ENCODE measurements at regions not wholly inside any gene's neighbourhood (a gene's known extent, or its start where the extent isn't known, plus 50 kb on each side); places are given as distances from the start of the nearest gene placed in this dataset.

DNA sequence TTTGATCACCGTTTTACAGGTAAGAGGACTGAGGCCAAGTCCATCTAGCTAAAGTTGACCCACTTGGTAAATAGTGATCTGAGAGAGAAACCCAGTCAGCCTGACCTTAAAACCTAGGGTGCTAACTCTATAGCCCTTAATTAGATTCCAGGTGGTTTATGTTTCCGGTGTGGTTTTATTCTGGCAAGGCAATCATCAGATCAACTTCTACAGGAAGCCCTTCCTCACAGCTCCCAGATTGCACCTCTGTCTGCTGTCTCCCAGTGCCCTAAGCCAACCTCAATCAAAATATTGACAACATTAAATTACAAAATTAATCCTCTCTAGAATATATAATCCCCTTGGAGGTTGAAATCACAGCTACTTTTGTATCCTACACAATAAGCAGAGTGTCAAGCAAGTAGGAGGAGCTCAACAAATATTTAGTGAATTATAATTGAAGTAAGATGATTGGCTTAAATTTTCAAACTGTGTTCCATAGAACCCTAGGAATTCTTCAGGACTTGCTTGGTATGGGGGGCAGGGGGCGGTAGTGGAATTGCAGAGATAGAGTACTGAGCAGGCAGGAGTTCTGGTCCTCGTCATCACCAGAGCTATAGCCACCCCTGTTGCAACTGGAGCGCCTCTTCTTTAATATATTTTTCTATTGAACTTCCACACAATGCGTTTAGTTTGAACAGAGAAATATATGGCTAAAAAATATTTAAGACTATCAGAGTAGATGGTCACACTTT is 692.8 kb upstream of the LRRN3 start:
- intact Hi-C loops (cut with DNase I; ENCODE audit: low total_unique reads) = no loop called here
- ATAC-seq (no peak), DNase-seq (no peak)
- H3K4me1 ChIP-seq = no peaks in the 10 kb centered on the region
- H3K9me3 ChIP-seq = no peaks in the 10 kb centered on the region
- in situ Hi-C loops (cut with MboI; ENCODE audit: low sequenced_read_pairs in 4 of 4) = no loop called here
- no peak overlapping the region for H3K27ac ChIP-seq
- H3K4me3 ChIP-seq = no peak overlapping the region
- no peaks in the 10 kb centered on the region for H3K36me3 ChIP-seq
- no peaks in the 10 kb centered on the region for H3K27me3 ChIP-seq
- TF ChIP-seq POLR2A (IDR thresholded peaks at IDR 0.05) (no peak), CTCF (IDR thresholded peaks at IDR 0.05 in 4 of 5, conservative IDR thresholded peaks at IDR 0.05 in 1 of 5) (no peak)

- no peak overlapping the region for H3K4me3 ChIP-seq
- intact Hi-C loops (cut with DNase I; ENCODE audit: low total_unique reads) (no loop called here), in situ Hi-C loops (cut with MboI; ENCODE audit: low sequenced_read_pairs in 4 of 4) (no loop called here)
- H3K4me1 ChIP-seq = no peaks in the 10 kb centered on the region
- no peaks in the 10 kb centered on the region for H3K9me3 ChIP-seq
- TF ChIP-seq CTCF (IDR thresholded peaks at IDR 0.05 in 4 of 5, conservative IDR thresholded peaks at IDR 0.05 in 1 of 5) (no peak), POLR2A (IDR thresholded peaks at IDR 0.05) (no peak)
- H3K27me3 ChIP-seq = no peaks in the 10 kb centered on the region
- ATAC-seq (no peak), DNase-seq (no peak)
- no peak overlapping the region for H3K27ac ChIP-seq
- H3K36me3 ChIP-seq = no peaks in the 10 kb centered on the region
Measured at GRCh38 chr7:110399421-110399820, 691.5 kb upstream of the LRRN3 start.

DNA sequence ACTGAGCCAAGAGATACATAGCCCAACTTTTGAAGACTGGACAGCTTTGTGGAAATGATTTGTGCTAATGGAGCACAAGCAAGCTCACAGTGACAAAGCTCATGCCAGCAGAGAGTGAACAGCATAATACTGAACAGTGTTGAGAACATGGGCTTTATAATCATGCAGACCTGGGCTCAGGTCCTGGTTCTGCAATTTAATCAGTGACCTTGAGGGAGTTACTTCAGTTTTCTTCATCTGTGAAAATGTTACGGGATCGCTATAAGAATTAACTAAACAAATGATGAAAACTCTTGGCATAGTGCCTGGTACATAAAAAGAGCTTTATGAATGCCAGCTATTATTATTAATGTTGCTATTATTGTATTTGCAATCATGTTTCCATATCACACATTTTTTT is 690.5 kb upstream of the LRRN3 start:
- TF ChIP-seq CTCF (IDR thresholded peaks at IDR 0.05 in 4 of 5, conservative IDR thresholded peaks at IDR 0.05 in 1 of 5) (no peak), POLR2A (IDR thresholded peaks at IDR 0.05) (no peak)
- DNase-seq (no peak), ATAC-seq (no peak)
- Histone ChIP-seq H3K4me1 (no peaks in the 10 kb centered on the region), H3K27me3 (no peaks in the 10 kb centered on the region), H3K27ac (no peak overlapping the region), H3K4me3 (no peak overlapping the region), H3K9me3 (no peaks in the 10 kb centered on the region), H3K36me3 (no peaks in the 10 kb centered on the region)
- in situ Hi-C loops (cut with MboI; ENCODE audit: low sequenced_read_pairs in 4 of 4) = no loop called here
- intact Hi-C loops (cut with DNase I; ENCODE audit: low total_unique reads) = no loop called here

DNA sequence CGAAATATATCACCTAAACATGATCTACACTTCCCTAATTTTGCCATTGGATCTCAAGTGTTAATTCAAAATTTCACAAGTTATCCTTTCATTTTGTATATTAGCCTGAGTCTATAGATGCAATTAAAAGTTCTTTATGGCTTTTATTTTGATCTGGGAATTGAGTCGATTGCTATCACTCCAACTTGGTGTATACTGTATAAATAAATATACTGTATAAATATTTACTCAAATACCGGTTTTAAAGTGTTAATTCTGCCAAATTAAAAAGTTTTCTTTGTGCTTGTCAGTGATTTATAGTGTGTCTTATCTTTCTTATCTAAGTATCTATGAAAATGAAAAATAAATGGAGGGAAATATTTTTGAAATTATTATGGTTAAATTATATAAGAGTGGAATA is 683.7 kb upstream of the LRRN3 start:
- no peaks in the 10 kb centered on the region for H3K27me3 ChIP-seq
- H3K4me3 ChIP-seq = no peak overlapping the region
- intact Hi-C loops (cut with DNase I; ENCODE audit: low total_unique reads) = no loop called here
- H3K36me3 ChIP-seq = no peaks in the 10 kb centered on the region
- in situ Hi-C loops (cut with MboI; ENCODE audit: low sequenced_read_pairs in 4 of 4) = no loop called here
- no peaks in the 10 kb centered on the region for H3K9me3 ChIP-seq
- ATAC-seq (no peak), DNase-seq (no peak)
- TF ChIP-seq CTCF (IDR thresholded peaks at IDR 0.05 in 4 of 5, conservative IDR thresholded peaks at IDR 0.05 in 1 of 5) (no peak), POLR2A (IDR thresholded peaks at IDR 0.05) (no peak)
- H3K4me1 ChIP-seq = no peaks in the 10 kb centered on the region
- H3K27ac ChIP-seq = no peak overlapping the region

- DNase-seq = no peak
- Histone ChIP-seq H3K4me1 (no peaks in the 10 kb centered on the region), H3K27me3 (no peaks in the 10 kb centered on the region), H3K36me3 (no peaks in the 10 kb centered on the region), H3K4me3 (no peak overlapping the region), H3K27ac (no peak overlapping the region), H3K9me3 (no peaks in the 10 kb centered on the region)
- intact Hi-C loops (cut with DNase I; ENCODE audit: low total_unique reads) (no loop called here), in situ Hi-C loops (cut with MboI; ENCODE audit: low sequenced_read_pairs in 4 of 4) (no loop called here)
- TF ChIP-seq CTCF (IDR thresholded peaks at IDR 0.05 in 4 of 5, conservative IDR thresholded peaks at IDR 0.05 in 1 of 5) (no peak), POLR2A (IDR thresholded peaks at IDR 0.05) (no peak)
- ATAC-seq = no peak
Measured at GRCh38 chr7:110407706-110408105, 683.2 kb upstream of the LRRN3 start.
